GM12875 (cell line): ENCODE measurements at regions not wholly inside any gene's neighbourhood (a gene's known extent, or its start where the extent isn't known, plus 50 kb on each side); places are given as distances from the start of the nearest gene placed in this dataset.

Experiments
- H3K4me3 ChIP-seq: one replicate; pipeline ENCODE4 v1.5.1; 2011; ENCODE audit warnings: low read depth, low read length, control low read depth
- CTCF ChIP-seq: IDR thresholded peaks from 2 replicates; pipeline ENCODE4 v1.5.1; 2011; ENCODE audit warnings: low read depth, mild to moderate bottlenecking, control low read depth, inconsistent platforms, low read length, moderate library complexity, borderline replicate concordance; ENCODE audit not compliant: insufficient read depth

- TF ChIP-seq CTCF, result no peak
- no peak overlapping the region for H3K4me3 ChIP-seq
Measured at GRCh38 chr7:68601826-68602225, 996.4 kb upstream of the AUTS2 start.

GRCh38 chr7:68604541-68604940 lies 993.7 kb upstream of the AUTS2 start:
- TF ChIP-seq CTCF, result no peak
- no peak overlapping the region for H3K4me3 ChIP-seq

GRCh38 chr7:68610701-68611100 lies 987.6 kb upstream of the AUTS2 start:
- no peak overlapping the region for H3K4me3 ChIP-seq
- TF ChIP-seq CTCF, result no peak

GRCh38 chr7:68613405-68613804 lies 984.9 kb upstream of the AUTS2 start:
- H3K4me3 ChIP-seq, result no peak overlapping the region
- no peak for TF ChIP-seq CTCF

- H3K4me3 ChIP-seq, result no peak overlapping the region
- no peak for TF ChIP-seq CTCF
Measured at GRCh38 chr7:68613897-68614296, 984.4 kb upstream of the AUTS2 start.

GRCh38 chr7:68619526-68619925 lies 978.7 kb upstream of the AUTS2 start:
- H3K4me3 ChIP-seq, result no peak overlapping the region
- no peak for TF ChIP-seq CTCF

GRCh38 chr7:68622500-68622899 lies 975.8 kb upstream of the AUTS2 start:
- no peak for TF ChIP-seq CTCF

More at GRCh38 chr7:68622500-68622899, 975.8 kb upstream of the AUTS2 start:
- H3K4me3 ChIP-seq, result no peak overlapping the region
